22Rv1 (cell line): ENCODE measurements at regions not wholly inside any gene's neighbourhood (a gene's known extent, or its start where the extent isn't known, plus 50 kb on each side); places are given as distances from the start of the nearest gene placed in this dataset.

Source experiments
- ZFX ChIP-seq: fragments of 450-650 bp; IDR thresholded peaks from 2 replicates; pipeline ENCODE4 v1.6.1; 2017; ENCODE audit warnings: antibody characterized with exemption, borderline replicate concordance
- TF ChIP-seq, protein P1 (sequence below): fragments of 450-650 bp; IDR thresholded peaks from 2 replicates; pipeline ENCODE4 v1.5.1; 2017; ENCODE audit warnings: mild to moderate bottlenecking

GRCh38 chr5:173527671-173528070 lies 88.8 kb downstream of the BOD1 start:
- TF ChIP-seq, protein P1, sequence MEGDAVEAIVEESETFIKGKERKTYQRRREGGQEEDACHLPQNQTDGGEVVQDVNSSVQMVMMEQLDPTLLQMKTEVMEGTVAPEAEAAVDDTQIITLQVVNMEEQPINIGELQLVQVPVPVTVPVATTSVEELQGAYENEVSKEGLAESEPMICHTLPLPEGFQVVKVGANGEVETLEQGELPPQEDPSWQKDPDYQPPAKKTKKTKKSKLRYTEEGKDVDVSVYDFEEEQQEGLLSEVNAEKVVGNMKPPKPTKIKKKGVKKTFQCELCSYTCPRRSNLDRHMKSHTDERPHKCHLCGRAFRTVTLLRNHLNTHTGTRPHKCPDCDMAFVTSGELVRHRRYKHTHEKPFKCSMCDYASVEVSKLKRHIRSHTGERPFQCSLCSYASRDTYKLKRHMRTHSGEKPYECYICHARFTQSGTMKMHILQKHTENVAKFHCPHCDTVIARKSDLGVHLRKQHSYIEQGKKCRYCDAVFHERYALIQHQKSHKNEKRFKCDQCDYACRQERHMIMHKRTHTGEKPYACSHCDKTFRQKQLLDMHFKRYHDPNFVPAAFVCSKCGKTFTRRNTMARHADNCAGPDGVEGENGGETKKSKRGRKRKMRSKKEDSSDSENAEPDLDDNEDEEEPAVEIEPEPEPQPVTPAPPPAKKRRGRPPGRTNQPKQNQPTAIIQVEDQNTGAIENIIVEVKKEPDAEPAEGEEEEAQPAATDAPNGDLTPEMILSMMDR: no peak
- TF ChIP-seq ZFX: no peak
